ENCODE measurements at regions not wholly inside any gene's neighbourhood (a gene's known extent, or its start where the extent isn't known, plus 50 kb on each side); places are given as distances from the start of the nearest gene placed in this dataset.
"Not testable (repeated sequence)": the region's sequence is repeated elsewhere in the genome, so short reads cannot be mapped to it uniquely, and the experiment has no call there.

- no peak for DNase-seq (ENCODE audit: low read depth)
- Histone ChIP-seq H3K36me3 (ENCODE audit: control insufficient read depth, insufficient read depth, low read length) (no peaks in the 10 kb centered on the region), H3K4me3 (ENCODE audit: low read depth, low read length) (no peak overlapping the region), H3K27me3 (ENCODE audit: control insufficient read depth, insufficient read depth, low read length) (no peaks in the 10 kb centered on the region)
- CTCF ChIA-PET: no interaction called here
- POLR2A ChIA-PET: interaction anchor here (0.7 kb wide), 1 partner anchor 234 kb away, joined by 6 read pairs; no protein-coding TSS in a partner anchor
- TF ChIP-seq CTCF (IDR thresholded peaks at IDR 0.05; ENCODE audit: insufficient read depth, low read depth, low read length): no peak
Observed at GRCh38 chr7:113268757-113269156, 150.4 kb upstream of the SMIM30 start.

- H3K36me3 ChIP-seq (ENCODE audit: control insufficient read depth, insufficient read depth, low read length): no peaks in the 10 kb centered on the region
- no peak for TF ChIP-seq CTCF (IDR thresholded peaks at IDR 0.05; ENCODE audit: insufficient read depth, low read depth, low read length)
- ChIA-PET CTCF (no interaction called here), POLR2A (no interaction called here)
- H3K4me3 ChIP-seq (ENCODE audit: low read depth, low read length): no peak overlapping the region
- no peak for DNase-seq (ENCODE audit: low read depth)
- H3K27me3 ChIP-seq (ENCODE audit: control insufficient read depth, insufficient read depth, low read length): no peaks in the 10 kb centered on the region
Observed at GRCh38 chr7:113267885-113268284, 149.5 kb upstream of the SMIM30 start.

- ChIA-PET CTCF (no interaction called here), POLR2A (no interaction called here)
- no peak for DNase-seq (ENCODE audit: low read depth)
- Histone ChIP-seq H3K4me3 (ENCODE audit: low read depth, low read length) (no peak overlapping the region), H3K27me3 (ENCODE audit: control insufficient read depth, insufficient read depth, low read length) (no peaks in the 10 kb centered on the region), H3K36me3 (ENCODE audit: control insufficient read depth, insufficient read depth, low read length) (no peaks in the 10 kb centered on the region)
- no peak for TF ChIP-seq CTCF (IDR thresholded peaks at IDR 0.05; ENCODE audit: insufficient read depth, low read depth, low read length)
Observed at GRCh38 chr7:113267271-113267670, 148.9 kb upstream of the SMIM30 start.

- Histone ChIP-seq H3K36me3 (ENCODE audit: control insufficient read depth, insufficient read depth, low read length) (no peaks in the 10 kb centered on the region), H3K4me3 (ENCODE audit: low read depth, low read length) (no peak overlapping the region), H3K27me3 (ENCODE audit: control insufficient read depth, insufficient read depth, low read length) (no peaks in the 10 kb centered on the region)
- CTCF ChIA-PET: interaction anchor here (1.3 kb wide), 1 partner anchor 104 kb away, joined by 3 read pairs; no protein-coding TSS in a partner anchor
- POLR2A ChIA-PET: no interaction called here
- no peak for TF ChIP-seq CTCF (IDR thresholded peaks at IDR 0.05; ENCODE audit: insufficient read depth, low read depth, low read length)
- no peak for DNase-seq (ENCODE audit: low read depth)
Observed at GRCh38 chr7:113263749-113264148, 145.4 kb upstream of the SMIM30 start.

- CTCF ChIA-PET: interaction anchor here (1.3 kb wide), 1 partner anchor 104 kb away, joined by 3 read pairs; no protein-coding TSS in a partner anchor
- H3K4me3 ChIP-seq (ENCODE audit: low read depth, low read length); POLR2A ChIA-PET; DNase-seq (ENCODE audit: low read depth); H3K27me3 ChIP-seq (ENCODE audit: control insufficient read depth, insufficient read depth, low read length); H3K36me3 ChIP-seq (ENCODE audit: control insufficient read depth, insufficient read depth, low read length): not testable (repeated sequence)
Observed at GRCh38 chr7:113263215-113263742, 144.9 kb upstream of the SMIM30 start.

- Histone ChIP-seq H3K4me3 (ENCODE audit: low read depth, low read length) (no peak overlapping the region), H3K36me3 (ENCODE audit: control insufficient read depth, insufficient read depth, low read length) (no peaks in the 10 kb centered on the region), H3K27me3 (ENCODE audit: control insufficient read depth, insufficient read depth, low read length) (no peaks in the 10 kb centered on the region)
- DNase-seq (ENCODE audit: low read depth): no peak
- ChIA-PET POLR2A (no interaction called here), CTCF (no interaction called here)
- no peak for TF ChIP-seq CTCF (IDR thresholded peaks at IDR 0.05; ENCODE audit: insufficient read depth, low read depth, low read length)
Observed at GRCh38 chr7:113256883-113257531, 138.7 kb upstream of the SMIM30 start.
